Stomach (tissue), 8 donors: ENCODE measurements at regions not wholly inside any gene's neighbourhood (a gene's known extent, or its start where the extent isn't known, plus 50 kb on each side); places are given as distances from the start of the nearest gene placed in this dataset.

Source experiments
- DNase-seq, 2 donors: peaks; one replicate each; pipeline versions ENCODE4 v3.0.0 to v3.0.0-alpha.2; 2013 to 2019
- H3K27ac ChIP-seq, 5 donors: fragments of 200-600 bp in 4 of 5; sonication (generic) in 4 of 5; one replicate each; pipeline ENCODE4 v1.5.1; 2013 to 2019; ENCODE audit warnings: mild to moderate bottlenecking in 1 of 5, moderate library complexity in 1 of 5
- H3K27me3 ChIP-seq, 3 donors: fragments of 200-600 bp; sonication (generic); one replicate each; pipeline ENCODE4 v1.5.1; 2017 to 2019; ENCODE audit warnings: mixed run types in 1 of 3
- H3K36me3 ChIP-seq, 4 donors: fragments of 200-600 bp; sonication (generic); 1 replicate in 3 of 4; 2 replicates in 1 of 4; pipeline ENCODE4 v1.5.1; 2016 to 2019
- H3K4me1 ChIP-seq, 4 donors: fragments of 200-600 bp; sonication (generic); one replicate each; pipeline ENCODE4 v1.5.1; 2016 to 2019
- H3K4me3 ChIP-seq, 4 donors: fragments of 200-600 bp; sonication (generic) in 3 of 4; one replicate each; pipeline ENCODE4 v1.5.1; 2016 to 2019; ENCODE audit warnings: mild to moderate bottlenecking in 1 of 4
- H3K9me3 ChIP-seq, 4 donors: fragments of 200-600 bp; sonication (generic); one replicate each; pipeline ENCODE4 v1.5.1; 2016 to 2019
- EP300 ChIP-seq: sonication (generic); formaldehyde crosslinking; IDR thresholded peaks from one replicate; pipeline ENCODE4 v1.6.1; 2017; ENCODE audit warnings: antibody characterized with exemption
- POLR2A ChIP-seq, 4 donors: fragments of 450-650 bp; IDR thresholded peaks; one replicate each; pipeline ENCODE4 v1.6.1; 2016; ENCODE audit warnings: antibody characterized with exemption in 4 of 4, control low read depth in 2 of 4, mild to moderate bottlenecking in 1 of 4, moderate library complexity in 1 of 4
- POLR2AphosphoS5 ChIP-seq, 3 donors: sonication (generic); formaldehyde crosslinking; IDR thresholded peaks; one replicate each; pipeline ENCODE4 v1.6.1; 2016; ENCODE audit warnings: antibody characterized with exemption in 3 of 3
- WGBS, 5 donors: extraction: QIAGEN DNeasy Blood & Tissue Kit in 3 of 5; methylation state at CpG; one replicate each; pipeline versions ENCODE4 v1.1.5 to v1.1.7; 2013 to 2018; 5-methylcytosine and 5-hydroxymethylcytosine counted together
- intact Hi-C: fragments of 100-400 bp; cut with DNase I; formaldehyde crosslinking; loops from one replicate; pipeline ENCODE4 v1.15.1; 2023; ENCODE audit warnings: low total_unique reads
- TF ChIP-seq, protein P1 (sequence below), 7 experiments: fragments of 450-650 bp in 4 of 7; fragments of 200-600 bp in 3 of 7; sonication (generic) in 3 of 7; IDR thresholded peaks; one replicate each; pipeline ENCODE4 v1.5.1; 2016 to 2019; ENCODE audit warnings: antibody characterized with exemption in 7 of 7, control low read depth in 2 of 7, mild to moderate bottlenecking in 1 of 7
- donor health status: healthy with polysubstance abuse.
- donor health status: Bipolar disorder and iron deficiency.
- donor health status: healthy.

DNA sequence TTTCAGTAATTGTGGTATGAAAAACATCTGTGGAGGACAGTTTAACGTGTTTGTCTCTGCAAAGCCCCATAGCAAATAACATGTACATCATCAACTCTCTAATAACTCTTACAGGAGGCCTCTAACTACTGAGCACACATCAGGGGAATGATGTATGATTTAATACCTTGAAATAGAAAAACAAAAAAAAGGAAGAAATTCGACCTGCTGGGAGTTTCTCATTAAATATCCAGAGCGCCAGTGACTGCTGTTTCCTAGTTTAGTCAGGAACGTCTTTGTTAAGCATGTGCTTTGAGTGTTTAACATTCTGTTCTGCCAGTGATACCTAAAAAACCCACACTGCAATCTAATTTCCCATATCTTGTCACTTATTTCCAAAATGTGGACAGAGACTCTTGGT is 235.4 kb downstream of the PCDH20 start:
- no peaks in the 10 kb centered on the region for H3K36me3 ChIP-seq
- H3K27ac ChIP-seq: no peak overlapping the region
- H3K9me3 ChIP-seq: no peaks in the 10 kb centered on the region
- no peaks in the 10 kb centered on the region for H3K27me3 ChIP-seq
- intact Hi-C loops: no loop called here
- no peaks in the 10 kb centered on the region for H3K4me1 ChIP-seq
- TF ChIP-seq, protein P1, sequence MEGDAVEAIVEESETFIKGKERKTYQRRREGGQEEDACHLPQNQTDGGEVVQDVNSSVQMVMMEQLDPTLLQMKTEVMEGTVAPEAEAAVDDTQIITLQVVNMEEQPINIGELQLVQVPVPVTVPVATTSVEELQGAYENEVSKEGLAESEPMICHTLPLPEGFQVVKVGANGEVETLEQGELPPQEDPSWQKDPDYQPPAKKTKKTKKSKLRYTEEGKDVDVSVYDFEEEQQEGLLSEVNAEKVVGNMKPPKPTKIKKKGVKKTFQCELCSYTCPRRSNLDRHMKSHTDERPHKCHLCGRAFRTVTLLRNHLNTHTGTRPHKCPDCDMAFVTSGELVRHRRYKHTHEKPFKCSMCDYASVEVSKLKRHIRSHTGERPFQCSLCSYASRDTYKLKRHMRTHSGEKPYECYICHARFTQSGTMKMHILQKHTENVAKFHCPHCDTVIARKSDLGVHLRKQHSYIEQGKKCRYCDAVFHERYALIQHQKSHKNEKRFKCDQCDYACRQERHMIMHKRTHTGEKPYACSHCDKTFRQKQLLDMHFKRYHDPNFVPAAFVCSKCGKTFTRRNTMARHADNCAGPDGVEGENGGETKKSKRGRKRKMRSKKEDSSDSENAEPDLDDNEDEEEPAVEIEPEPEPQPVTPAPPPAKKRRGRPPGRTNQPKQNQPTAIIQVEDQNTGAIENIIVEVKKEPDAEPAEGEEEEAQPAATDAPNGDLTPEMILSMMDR (IDR thresholded peaks at IDR 0.05): no peak
- TF ChIP-seq EP300 (no peak), POLR2AphosphoS5 (IDR thresholded peaks at IDR 0.05) (no peak), POLR2A (IDR thresholded peaks at IDR 0.05) (no peak)
- H3K4me3 ChIP-seq: no peak overlapping the region
- 33 to 41% (median 37%) methylated on average over 4 of the region's 4 CpGs for WGBS, 5 donors
- DNase-seq: peak in 1 of 2 donors; percentile 17

DNA sequence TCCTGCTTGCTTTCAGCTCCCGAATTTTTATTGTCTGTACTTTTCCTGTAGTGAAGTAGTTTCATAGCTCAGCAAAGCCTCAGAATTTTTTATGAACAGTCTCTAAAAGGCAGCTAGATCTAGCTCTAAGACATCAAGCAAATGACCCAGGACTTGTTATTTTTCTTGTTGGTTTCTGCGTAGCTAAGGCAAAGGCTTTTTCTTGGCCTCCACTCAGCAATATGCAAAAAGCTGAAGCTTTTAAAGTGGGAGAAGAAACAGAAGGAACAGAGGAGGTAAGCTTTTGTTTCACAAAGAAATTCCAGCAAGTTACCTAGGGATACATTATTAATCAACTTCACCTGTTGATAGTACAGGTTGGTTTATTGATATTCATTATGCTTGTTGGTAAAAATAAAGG is 235.9 kb downstream of the PCDH20 start:
- intact Hi-C loops: no loop called here
- Histone ChIP-seq H3K27me3 (no peaks in the 10 kb centered on the region), H3K9me3 (no peaks in the 10 kb centered on the region), H3K36me3 (no peaks in the 10 kb centered on the region), H3K27ac (no peak overlapping the region), H3K4me3 (no peak overlapping the region), H3K4me1 (no peaks in the 10 kb centered on the region)
- DNase-seq: peak in 1 of 2 donors; percentile 36
- TF ChIP-seq POLR2A (IDR thresholded peaks at IDR 0.05) (no peak), EP300 (no peak)
- 54 to 74% (median 67%) methylated on average over 2 of the region's 2 CpGs for WGBS, 5 donors

- peak in 1 of 2 donors; percentile 56 for DNase-seq
- intact Hi-C loops: no loop called here
- H3K4me1 ChIP-seq: no peaks in the 10 kb centered on the region
- H3K27me3 ChIP-seq: no peaks in the 10 kb centered on the region
- no peak overlapping the region for H3K27ac ChIP-seq
- no peaks in the 10 kb centered on the region for H3K9me3 ChIP-seq
- H3K36me3 ChIP-seq: no peaks in the 10 kb centered on the region
- TF ChIP-seq EP300 (no peak), POLR2A (IDR thresholded peaks at IDR 0.05) (no peak), POLR2AphosphoS5 (IDR thresholded peaks at IDR 0.05) (no peak)
- TF ChIP-seq, protein P1 (IDR thresholded peaks at IDR 0.05): no peak
- no peak overlapping the region for H3K4me3 ChIP-seq
Observed at GRCh38 chr13:61170856-61171255, 244.8 kb downstream of the PCDH20 start.

GRCh38 chr13:61162636-61163035 is 253.0 kb downstream of the PCDH20 start:
- intact Hi-C loops: no loop called here
- H3K27me3 ChIP-seq: no peaks in the 10 kb centered on the region
- no peaks in the 10 kb centered on the region for H3K36me3 ChIP-seq
- TF ChIP-seq, protein P1 (IDR thresholded peaks at IDR 0.05): no peak
- TF ChIP-seq POLR2AphosphoS5 (IDR thresholded peaks at IDR 0.05) (no peak), POLR2A (IDR thresholded peaks at IDR 0.05) (no peak), EP300 (no peak)
- H3K9me3 ChIP-seq: no peaks in the 10 kb centered on the region
- 37 to 70% (median 46%) methylated on average over 1 of the region's 1 CpG for WGBS, 5 donors
- DNase-seq: peak in 1 of 2 donors; percentile 20
- H3K4me3 ChIP-seq: no peak overlapping the region
- H3K27ac ChIP-seq: no peak overlapping the region
- no peaks in the 10 kb centered on the region for H3K4me1 ChIP-seq

- Histone ChIP-seq H3K9me3 (no peaks in the 10 kb centered on the region), H3K27ac (no peak overlapping the region), H3K36me3 (no peaks in the 10 kb centered on the region), H3K4me3 (no peak overlapping the region), H3K27me3 (no peaks in the 10 kb centered on the region), H3K4me1 (no peaks in the 10 kb centered on the region)
- no peak for TF ChIP-seq EP300
- no peak for TF ChIP-seq POLR2A (IDR thresholded peaks at IDR 0.05)
- TF ChIP-seq POLR2AphosphoS5 (IDR thresholded peaks at IDR 0.05): no peak
- TF ChIP-seq, protein P1 (IDR thresholded peaks at IDR 0.05): no peak
- intact Hi-C loops: no loop called here
- DNase-seq: no peak
- 61 to 75% (median 70%) methylated on average over 3 of the region's 3 CpGs for WGBS, 5 donors
Observed at GRCh38 chr13:61162106-61162505, 253.5 kb downstream of the PCDH20 start.
